Vagina (tissue), 2 donors: ENCODE measurements at regions not wholly inside any gene's neighbourhood (a gene's known extent, or its start where the extent isn't known, plus 50 kb on each side); places are given as distances from the start of the nearest gene placed in this dataset.

Experiments used
- POLR2A ChIP-seq, 2 donors: fragments of 450-650 bp; IDR thresholded peaks; one replicate each; pipeline ENCODE4 v1.6.1; 2017; ENCODE audit warnings: antibody characterized with exemption in 2 of 2, mild to moderate bottlenecking in 2 of 2, moderate library complexity in 2 of 2
- POLR2AphosphoS5 ChIP-seq, 2 donors: sonication (generic); formaldehyde crosslinking; IDR thresholded peaks; one replicate each; pipeline ENCODE4 v1.9.0; 2017; ENCODE audit warnings: antibody characterized with exemption in 2 of 2, mild to moderate bottlenecking in 2 of 2, low read depth in 1 of 2; ENCODE audit not compliant: insufficient read depth in 1 of 2

GRCh38 chr1:47557066-47557465 lies 119.2 kb downstream of the FOXD2 start:
- TF ChIP-seq POLR2A (IDR thresholded peaks at IDR 0.05) (no peak), POLR2AphosphoS5 (IDR thresholded peaks at IDR 0.05; ENCODE audit: insufficient read depth in 1 of 2, low read depth in 1 of 2) (no peak)
